H9 (cell line): ENCODE measurements at regions not wholly inside any gene's neighbourhood (a gene's known extent, or its start where the extent isn't known, plus 50 kb on each side); places are given as distances from the start of the nearest gene placed in this dataset.

Source experiments
- DNase-seq: peaks from one replicate; pipeline ENCODE4 v3.0.0-alpha.2; 2017
- H2AFZ ChIP-seq: one replicate; pipeline ENCODE4 v1.6.1; 2013; ENCODE audit warnings: mild to moderate bottlenecking, low read length, control low read depth, moderate library complexity
- H2AK5ac ChIP-seq: 2 replicates; pipeline ENCODE4 v1.6.1; 2013; ENCODE audit warnings: low read length, control low read depth, mixed read lengths; ENCODE audit not compliant: insufficient read length
- H2BK120ac ChIP-seq: one replicate; pipeline ENCODE4 v1.6.1; 2013; ENCODE audit warnings: low read depth, mild to moderate bottlenecking, low read length, control low read depth, inconsistent platforms; ENCODE audit not compliant: poor library complexity, severe bottlenecking
- H2BK12ac ChIP-seq: 2 replicates; pipeline ENCODE4 v1.6.1; 2013; ENCODE audit warnings: low read length, control low read depth, mixed read lengths, low read depth; ENCODE audit not compliant: insufficient read length
- H2BK15ac ChIP-seq: 2 replicates; pipeline ENCODE4 v1.6.1; 2013; ENCODE audit warnings: low read depth, low read length, control low read depth
- H2BK20ac ChIP-seq: one replicate; pipeline ENCODE4 v1.6.1; 2013; ENCODE audit warnings: low read depth, mild to moderate bottlenecking, low read length, control low read depth, inconsistent platforms; ENCODE audit not compliant: poor library complexity, severe bottlenecking
- H2BK5ac ChIP-seq: 2 replicates; pipeline ENCODE4 v1.6.1; 2013; ENCODE audit warnings: low read length, control low read depth, mixed read lengths; ENCODE audit not compliant: insufficient read length
- H3K14ac ChIP-seq: 2 replicates; pipeline ENCODE4 v1.6.1; 2013; ENCODE audit warnings: low read length, control low read depth; ENCODE audit not compliant: insufficient read depth
- H3K18ac ChIP-seq: 2 replicates; pipeline ENCODE4 v1.6.1; 2013; ENCODE audit warnings: low read depth, mild to moderate bottlenecking, mixed read lengths, low read length, control low read depth; ENCODE audit not compliant: insufficient read length
- H3K23ac ChIP-seq: 2 replicates; pipeline ENCODE4 v1.6.1; 2013; ENCODE audit warnings: low read length, control low read depth, mixed read lengths, low read depth; ENCODE audit not compliant: insufficient read length
- H3K23me2 ChIP-seq: 2 replicates; pipeline ENCODE4 v1.6.1; 2013; ENCODE audit warnings: low read depth, mild to moderate bottlenecking, mixed read lengths, low read length, control low read depth; ENCODE audit not compliant: insufficient read length, poor library complexity, severe bottlenecking
- H3K27ac ChIP-seq: 2 replicates; pipeline ENCODE4 v1.5.1; 2013; ENCODE audit warnings: low read length, control low read depth, mixed read lengths, low read depth; ENCODE audit not compliant: insufficient read length
- H3K27me3 ChIP-seq: 2 replicates; pipeline ENCODE4 v1.6.1; 2013; ENCODE audit warnings: low read length, control low read depth, inconsistent platforms; ENCODE audit not compliant: insufficient read depth
- H3K4ac ChIP-seq: 2 replicates; pipeline ENCODE4 v1.6.1; 2013; ENCODE audit warnings: low read depth, mild to moderate bottlenecking, control low read depth, inconsistent platforms, low read length, moderate library complexity
- H3K4me1 ChIP-seq: 2 replicates; pipeline ENCODE4 v1.6.1; 2013; ENCODE audit warnings: low read length, control low read depth, inconsistent platforms; ENCODE audit not compliant: insufficient read depth
- H3K4me2 ChIP-seq: 2 replicates; pipeline ENCODE4 v1.6.1; 2013; ENCODE audit warnings: low read length, control low read depth, mixed read lengths; ENCODE audit not compliant: insufficient read length, insufficient read depth
- H3K56ac ChIP-seq: 2 replicates; pipeline ENCODE4 v1.6.1; 2013; ENCODE audit warnings: low read depth, mild to moderate bottlenecking, mixed read lengths, low read length, control low read depth; ENCODE audit not compliant: insufficient read length
- H3K79me1 ChIP-seq: 2 replicates; pipeline ENCODE4 v1.6.1; 2013; ENCODE audit warnings: low read depth, mild to moderate bottlenecking, moderate library complexity, low read length, control low read depth, inconsistent platforms; ENCODE audit not compliant: insufficient read depth, poor library complexity, severe bottlenecking
- H3K79me2 ChIP-seq: 2 replicates; pipeline ENCODE4 v1.6.1; 2013; ENCODE audit warnings: low read length, control low read depth, inconsistent platforms; ENCODE audit not compliant: insufficient read depth
- H3K9ac ChIP-seq: 2 replicates; pipeline ENCODE4 v1.6.1; 2013; ENCODE audit warnings: low read length, control low read depth, mixed read lengths; ENCODE audit not compliant: insufficient read length; ENCODE audit errors: extremely low read depth
- H3K9me3 ChIP-seq: one replicate; pipeline ENCODE4 v1.6.1; 2013; ENCODE audit warnings: low read depth, low read length, inconsistent platforms; ENCODE audit not compliant: control insufficient read depth
- H3T11ph ChIP-seq: one replicate; pipeline ENCODE4 v1.6.1; 2013; ENCODE audit warnings: mild to moderate bottlenecking, low read length, control low read depth, inconsistent platforms
- H4K20me1 ChIP-seq: one replicate; pipeline ENCODE4 v1.6.1; 2013; ENCODE audit not compliant: control insufficient read depth, insufficient read length, insufficient read depth
- H4K5ac ChIP-seq: 2 replicates; pipeline ENCODE4 v1.6.1; 2013; ENCODE audit warnings: low read depth, mild to moderate bottlenecking, mixed read lengths, low read length, control low read depth; ENCODE audit not compliant: insufficient read length
- H4K8ac ChIP-seq: replicated peaks from 2 replicates; pipeline ENCODE4 v1.6.1; 2013; ENCODE audit warnings: low read length, control low read depth, mixed read lengths, low read depth; ENCODE audit not compliant: insufficient read length
- H4K91ac ChIP-seq: 2 replicates; pipeline ENCODE4 v1.6.1; 2013; ENCODE audit warnings: low read depth, mild to moderate bottlenecking, moderate library complexity, mixed read lengths, low read length, control low read depth; ENCODE audit not compliant: insufficient read length
- H3K27ac Mint-ChIP-seq, 3 experiments: 2 replicates in 2 of 3; 3 replicates in 1 of 3; pipeline ENCODE4 v1.8.0; 2020 to 2021; ENCODE audit warnings: mixed read lengths in 3 of 3, mild to moderate bottlenecking in 1 of 3, moderate library complexity in 1 of 3
- H3K27me3 Mint-ChIP-seq: 2 replicates; pipeline ENCODE4 v1.8.0; 2021; ENCODE audit warnings: low read depth, mild to moderate bottlenecking, moderate library complexity, mixed read lengths
- H3K36me3 Mint-ChIP-seq, 3 experiments: 2 replicates in 2 of 3; 3 replicates in 1 of 3; pipeline ENCODE4 v1.8.0; 2020 to 2021; ENCODE audit warnings: low read depth in 3 of 3, mixed read lengths in 3 of 3; ENCODE audit not compliant: insufficient read depth in 1 of 3
- H3K4me1 Mint-ChIP-seq, 2 experiments: 2 replicates each; pipeline ENCODE4 v1.8.0; 2020; ENCODE audit warnings: mixed read lengths in 2 of 2
- H3K4me3 Mint-ChIP-seq, 2 experiments: 2 replicates in 1 of 2; 3 replicates in 1 of 2; pipeline ENCODE4 v1.8.0; 2020 to 2021; ENCODE audit warnings: mild to moderate bottlenecking in 2 of 2, mixed read lengths in 2 of 2, moderate library complexity in 1 of 2
- H3K9me3 Mint-ChIP-seq, 2 experiments: 2 replicates in 1 of 2; 3 replicates in 1 of 2; pipeline ENCODE4 v1.8.0; 2020; ENCODE audit warnings: mild to moderate bottlenecking in 2 of 2, mixed read lengths in 2 of 2, moderate library complexity in 1 of 2
- WGBS: extraction: QIAGEN DNeasy Blood & Tissue Kit; methylation state at CpG from one replicate; pipeline ENCODE4 v1.1.7; 2013; ENCODE audit warnings: missing lambda C conversion rate, low lambda C conversion rate, mixed read lengths; ENCODE audit not compliant: insufficient read length; ENCODE audit errors: extremely low coverage; 5-methylcytosine and 5-hydroxymethylcytosine counted together
- TF ChIP-seq, protein P1 (sequence below): fragments of 200-600 bp; sonication (generic); conservative IDR thresholded peaks from 3 replicates; pipeline ENCODE4 v1.8.0; 2021; ENCODE audit warnings: antibody characterized with exemption, mild to moderate bottlenecking

DNA sequence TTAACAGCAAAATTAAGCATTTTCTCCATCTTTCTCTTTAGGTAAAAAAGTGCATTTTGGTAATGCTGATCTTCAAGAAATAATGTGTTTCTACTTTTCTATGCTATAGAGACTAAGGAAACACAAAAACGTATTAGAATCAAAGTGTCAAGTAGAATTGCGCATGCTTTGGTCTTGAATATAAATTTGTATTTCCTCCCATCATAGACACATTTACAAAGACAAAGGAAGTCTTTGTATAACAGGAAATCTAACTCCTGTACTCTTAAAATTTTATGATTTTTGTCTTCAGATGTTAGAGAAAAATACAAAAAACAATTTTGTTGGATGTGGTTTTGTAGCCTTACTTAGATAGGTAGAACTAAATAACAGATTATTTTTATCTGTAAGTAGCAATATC lies 1299.4 kb downstream of the NCAM2 start:
- H2BK12ac ChIP-seq = no peak overlapping the region
- no peak overlapping the region for H3K56ac ChIP-seq
- H4K5ac ChIP-seq = no peak overlapping the region
- no peaks in the 10 kb centered on the region for H3K79me1 ChIP-seq
- no peaks in the 10 kb centered on the region for H3K4me1 ChIP-seq
- peaks cover 3 to 7% of the 10 kb centered on the region in 2 experiments; a peak in 4 of 5 replicates for H3K9me3 Mint-ChIP-seq
- H3K9ac ChIP-seq = no peak overlapping the region
- H2BK15ac ChIP-seq = no peak overlapping the region
- H2AFZ ChIP-seq = no peak overlapping the region
- H2AK5ac ChIP-seq = no peak overlapping the region
- no peak overlapping the region for H2BK120ac ChIP-seq
- H3K18ac ChIP-seq = no peak overlapping the region
- TF ChIP-seq, protein P1, sequence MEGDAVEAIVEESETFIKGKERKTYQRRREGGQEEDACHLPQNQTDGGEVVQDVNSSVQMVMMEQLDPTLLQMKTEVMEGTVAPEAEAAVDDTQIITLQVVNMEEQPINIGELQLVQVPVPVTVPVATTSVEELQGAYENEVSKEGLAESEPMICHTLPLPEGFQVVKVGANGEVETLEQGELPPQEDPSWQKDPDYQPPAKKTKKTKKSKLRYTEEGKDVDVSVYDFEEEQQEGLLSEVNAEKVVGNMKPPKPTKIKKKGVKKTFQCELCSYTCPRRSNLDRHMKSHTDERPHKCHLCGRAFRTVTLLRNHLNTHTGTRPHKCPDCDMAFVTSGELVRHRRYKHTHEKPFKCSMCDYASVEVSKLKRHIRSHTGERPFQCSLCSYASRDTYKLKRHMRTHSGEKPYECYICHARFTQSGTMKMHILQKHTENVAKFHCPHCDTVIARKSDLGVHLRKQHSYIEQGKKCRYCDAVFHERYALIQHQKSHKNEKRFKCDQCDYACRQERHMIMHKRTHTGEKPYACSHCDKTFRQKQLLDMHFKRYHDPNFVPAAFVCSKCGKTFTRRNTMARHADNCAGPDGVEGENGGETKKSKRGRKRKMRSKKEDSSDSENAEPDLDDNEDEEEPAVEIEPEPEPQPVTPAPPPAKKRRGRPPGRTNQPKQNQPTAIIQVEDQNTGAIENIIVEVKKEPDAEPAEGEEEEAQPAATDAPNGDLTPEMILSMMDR = no peak
- H4K8ac ChIP-seq = no peak overlapping the region
- H3K9me3 ChIP-seq = no peaks in the 10 kb centered on the region
- no peak overlapping the region for H2BK20ac ChIP-seq
- no peaks in the 10 kb centered on the region for H3K79me2 ChIP-seq
- H2BK5ac ChIP-seq = no peak overlapping the region
- H3K23me2 ChIP-seq = no peaks in the 10 kb centered on the region
- H3K4ac ChIP-seq = no peak overlapping the region
- peaks cover 0 to 4% (median 0%) of the 10 kb centered on the region in 3 experiments; a peak in 2 of 7 replicates for H3K36me3 Mint-ChIP-seq
- no peaks in the 10 kb centered on the region for H3K4me1 Mint-ChIP-seq
- no peaks in the 10 kb centered on the region for H4K20me1 ChIP-seq
- no peak overlapping the region for H4K91ac ChIP-seq
- no peak overlapping the region for H3K23ac ChIP-seq
- H3K27me3 Mint-ChIP-seq = no peaks in the 10 kb centered on the region
- WGBS = no CpG with 5 or more reads among the region's 2 CpGs
- H3K4me2 ChIP-seq = no peak overlapping the region
- H3K27me3 ChIP-seq = no peaks in the 10 kb centered on the region
- no peak overlapping the region for H3K4me3 Mint-ChIP-seq
- DNase-seq = no peak
- H3K14ac ChIP-seq = no peak overlapping the region
- H3K27ac Mint-ChIP-seq = no peak overlapping the region
- H3T11ph ChIP-seq = no peak overlapping the region
- H3K27ac ChIP-seq = no peak overlapping the region
